HG03097 (cell line): ENCODE measurements at regions not wholly inside any gene's neighbourhood (a gene's known extent, or its start where the extent isn't known, plus 50 kb on each side); places are given as distances from the start of the nearest gene placed in this dataset.
A peak's percentile ranks its signal among the peaks of the same experiment; 100 is the strongest.

ENCODE experiments used
- ATAC-seq: cut with Tn5 transposase; IDR thresholded peaks from one replicate; pipeline ENCODE4 v1.9.1; 2021; ENCODE audit not compliant: unreplicated experiment, low FRiP score

DNA sequence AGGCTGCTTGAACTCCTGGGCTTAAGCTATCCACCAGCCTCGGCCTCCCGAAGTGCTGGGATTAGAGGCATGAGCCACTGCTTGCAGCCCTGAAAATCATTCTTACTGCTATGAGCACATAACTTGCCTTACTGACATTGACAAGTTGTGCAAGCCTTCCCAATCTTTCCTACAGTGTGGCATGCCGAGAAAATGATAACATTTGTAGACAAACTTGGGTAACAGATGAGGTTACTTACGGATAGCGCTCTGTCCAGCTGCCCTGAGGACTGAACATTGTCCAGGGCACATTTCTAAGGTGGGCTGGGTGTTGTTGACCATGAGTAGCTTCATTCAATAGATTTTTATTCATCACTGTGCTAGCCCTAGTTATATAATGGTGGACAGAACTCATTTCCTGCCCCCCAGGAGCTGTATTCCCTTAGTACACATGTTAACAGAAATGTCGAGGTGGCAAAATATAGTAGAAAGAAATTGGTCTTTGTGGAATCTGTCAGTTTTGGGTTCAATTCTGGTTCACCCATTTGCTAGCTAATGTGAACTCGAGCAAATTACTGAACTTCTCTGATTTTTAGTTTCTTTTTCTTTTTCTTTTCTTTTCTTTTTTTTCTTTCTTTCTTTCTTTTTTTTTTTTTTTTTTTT, 118.4 kb upstream of the AKIRIN2 start:
- no peak for ATAC-seq

DNA sequence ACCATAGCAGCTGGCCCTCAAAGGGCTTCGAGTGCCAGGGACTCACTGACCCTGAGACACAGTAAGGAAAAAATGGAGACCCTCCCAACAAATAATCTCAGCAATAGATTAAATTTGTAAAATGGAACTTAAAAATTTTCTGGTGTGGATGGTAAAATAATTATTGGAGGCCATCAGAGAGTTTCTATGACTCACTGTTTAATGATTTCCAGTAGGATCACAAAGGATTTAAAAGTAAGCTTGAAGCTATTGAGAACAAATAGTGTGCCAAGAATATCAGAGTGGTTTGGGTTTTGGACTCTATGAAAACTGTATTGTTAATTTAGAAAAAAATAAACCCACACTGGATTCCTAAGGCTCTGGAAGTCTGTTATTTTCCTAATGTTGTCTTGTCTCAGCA, 115.2 kb upstream of the AKIRIN2 start:
- no peak for ATAC-seq

DNA sequence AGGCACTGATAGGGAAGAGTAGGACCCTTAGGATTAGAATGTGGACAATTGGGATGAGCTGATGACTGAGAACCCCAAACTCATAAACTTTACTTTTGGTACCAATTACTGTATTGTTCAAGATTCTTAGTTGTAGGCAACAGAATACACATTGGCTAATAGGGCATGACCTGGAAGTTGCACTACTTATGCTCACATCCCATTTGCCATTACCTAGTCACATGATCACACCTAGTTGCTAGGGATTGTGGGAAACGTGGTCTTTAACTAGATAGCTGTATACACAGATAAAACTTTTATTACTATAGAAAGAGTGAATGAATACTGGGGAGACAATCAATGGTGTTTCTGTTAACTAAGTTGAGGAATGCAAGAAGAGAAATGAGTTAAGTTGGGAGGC, 113.4 kb upstream of the AKIRIN2 start:
- ATAC-seq, result no peak

DNA sequence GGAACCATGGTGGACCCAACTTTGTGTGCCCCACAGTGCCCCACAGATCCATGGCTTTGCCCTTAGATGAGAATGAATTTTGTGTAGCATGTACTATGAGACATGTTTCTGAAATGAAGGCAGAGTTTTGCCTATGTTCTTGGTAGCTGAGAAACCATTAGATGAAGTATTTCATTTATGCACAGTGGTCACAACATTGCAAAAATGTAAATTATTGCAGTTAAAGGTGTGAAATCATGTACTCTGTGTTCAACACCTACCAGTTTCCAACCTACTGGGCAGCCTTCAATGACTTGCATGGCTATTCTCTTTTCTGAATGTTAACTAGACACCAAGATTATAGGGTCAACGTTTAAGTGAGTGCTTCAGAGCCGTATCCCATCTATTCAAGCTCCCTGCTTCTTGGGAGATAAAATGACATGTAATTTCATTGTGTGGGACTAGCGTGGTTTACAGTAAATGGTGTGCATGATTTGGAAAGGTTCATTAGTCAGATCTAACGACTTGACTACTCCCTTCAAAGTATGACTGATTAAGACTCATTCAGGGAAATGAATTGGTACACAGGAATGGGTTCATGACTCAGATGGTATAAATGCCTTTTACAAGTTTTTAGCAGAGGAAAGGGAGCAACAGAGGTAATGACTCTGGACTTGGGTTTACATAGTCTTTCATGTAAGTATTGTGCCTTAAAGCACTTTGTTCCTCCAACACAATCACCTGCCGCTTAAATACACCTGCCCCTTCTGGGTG, 106.1 kb upstream of the AKIRIN2 start:
- ATAC-seq, result no peak

DNA sequence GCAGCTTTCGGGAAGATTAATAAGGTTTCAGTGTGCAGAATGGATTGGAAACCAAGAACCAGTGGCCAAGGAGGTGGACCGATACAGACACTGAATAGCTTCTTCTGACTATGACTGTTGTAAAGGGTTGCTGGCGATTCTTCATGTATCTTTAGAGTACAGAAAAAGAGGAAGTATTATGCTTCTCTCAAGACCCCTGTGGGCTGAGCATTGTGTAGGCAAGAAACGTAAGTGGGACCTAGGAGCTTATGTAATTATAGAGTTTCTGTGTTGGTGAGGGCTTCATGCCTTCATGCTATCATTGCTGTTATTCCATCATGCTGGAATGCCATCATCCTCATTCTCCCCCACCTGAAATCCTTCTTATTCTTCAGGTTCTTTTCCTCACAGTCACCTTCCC, 105.4 kb upstream of the AKIRIN2 start:
- peak; percentile 54 for ATAC-seq

DNA sequence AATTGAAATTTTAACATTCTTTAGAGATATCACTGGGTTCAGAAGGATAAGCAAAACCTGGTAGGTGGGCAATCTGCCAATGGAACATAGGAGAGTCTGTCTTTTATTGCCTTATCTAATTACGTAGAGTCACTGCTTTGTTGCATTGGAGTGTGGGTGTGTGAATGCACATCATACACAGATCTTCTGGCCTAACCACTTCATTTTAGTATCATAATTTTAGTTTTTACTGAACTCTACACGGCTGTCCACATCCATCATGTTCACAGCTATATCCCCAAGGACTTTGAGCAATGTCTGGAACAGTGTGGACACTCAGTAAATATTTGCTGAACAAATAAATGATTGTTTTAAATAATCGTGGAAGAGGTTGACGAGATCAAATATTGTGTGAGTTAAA, 104.6 kb upstream of the AKIRIN2 start:
- no peak for ATAC-seq

DNA sequence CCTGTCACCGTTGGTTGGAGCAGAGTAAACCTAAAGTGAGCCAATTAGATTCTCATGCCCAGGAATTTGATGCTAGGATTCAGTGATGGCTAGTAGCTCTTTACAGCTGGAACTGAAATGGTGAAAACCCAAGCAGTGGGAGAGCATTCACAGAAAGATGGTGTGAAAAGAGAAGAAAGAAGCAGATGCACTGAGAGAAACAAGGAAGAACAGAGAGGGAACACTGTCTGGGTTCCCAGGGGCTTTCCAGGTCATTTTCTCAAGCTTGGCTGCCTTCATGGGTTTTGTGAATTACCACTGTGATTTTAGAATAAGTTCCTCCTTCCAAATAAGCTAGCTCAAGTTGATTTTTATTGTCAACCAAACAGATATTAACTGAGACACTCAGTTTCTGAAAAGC, 104.1 kb upstream of the AKIRIN2 start:
- no peak for ATAC-seq

DNA sequence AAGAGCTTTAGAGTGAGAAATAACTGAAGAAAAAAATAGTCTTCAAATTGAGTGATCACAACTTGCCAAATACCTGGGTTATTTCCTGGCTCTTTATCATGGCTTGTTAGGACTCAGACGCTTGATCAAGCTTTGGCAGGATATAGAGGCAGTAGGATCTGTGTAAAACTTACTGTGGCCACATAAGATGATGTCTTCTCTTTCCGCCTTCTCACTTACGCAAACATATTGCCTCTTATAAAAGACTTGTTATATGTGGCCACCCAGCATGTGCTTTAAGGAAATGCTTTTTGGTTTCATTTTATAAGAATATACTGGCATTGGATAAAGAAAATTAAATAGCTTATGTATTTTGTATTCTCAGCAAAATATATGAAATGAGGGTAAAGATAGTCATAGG, 101.8 kb upstream of the AKIRIN2 start:
- ATAC-seq, result no peak

DNA sequence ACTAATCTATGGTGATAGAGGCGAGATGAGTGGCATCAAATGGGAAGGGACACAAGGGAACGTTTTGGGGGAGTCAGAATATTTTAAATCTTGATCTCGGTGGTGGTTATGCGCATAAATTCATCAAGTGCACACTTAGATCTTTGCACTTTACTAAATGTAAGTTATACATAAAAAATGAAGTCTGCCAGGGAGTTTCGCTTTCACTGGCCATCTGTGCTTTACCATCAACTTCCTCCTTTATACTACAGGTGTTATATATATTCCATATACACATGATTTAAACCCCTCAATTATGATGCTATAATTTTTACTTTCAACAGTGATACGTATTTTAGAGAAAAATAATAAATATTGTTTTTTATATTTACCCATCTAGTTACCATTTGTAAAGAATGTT, 97.6 kb upstream of the AKIRIN2 start:
- peak; percentile 52 for ATAC-seq

DNA sequence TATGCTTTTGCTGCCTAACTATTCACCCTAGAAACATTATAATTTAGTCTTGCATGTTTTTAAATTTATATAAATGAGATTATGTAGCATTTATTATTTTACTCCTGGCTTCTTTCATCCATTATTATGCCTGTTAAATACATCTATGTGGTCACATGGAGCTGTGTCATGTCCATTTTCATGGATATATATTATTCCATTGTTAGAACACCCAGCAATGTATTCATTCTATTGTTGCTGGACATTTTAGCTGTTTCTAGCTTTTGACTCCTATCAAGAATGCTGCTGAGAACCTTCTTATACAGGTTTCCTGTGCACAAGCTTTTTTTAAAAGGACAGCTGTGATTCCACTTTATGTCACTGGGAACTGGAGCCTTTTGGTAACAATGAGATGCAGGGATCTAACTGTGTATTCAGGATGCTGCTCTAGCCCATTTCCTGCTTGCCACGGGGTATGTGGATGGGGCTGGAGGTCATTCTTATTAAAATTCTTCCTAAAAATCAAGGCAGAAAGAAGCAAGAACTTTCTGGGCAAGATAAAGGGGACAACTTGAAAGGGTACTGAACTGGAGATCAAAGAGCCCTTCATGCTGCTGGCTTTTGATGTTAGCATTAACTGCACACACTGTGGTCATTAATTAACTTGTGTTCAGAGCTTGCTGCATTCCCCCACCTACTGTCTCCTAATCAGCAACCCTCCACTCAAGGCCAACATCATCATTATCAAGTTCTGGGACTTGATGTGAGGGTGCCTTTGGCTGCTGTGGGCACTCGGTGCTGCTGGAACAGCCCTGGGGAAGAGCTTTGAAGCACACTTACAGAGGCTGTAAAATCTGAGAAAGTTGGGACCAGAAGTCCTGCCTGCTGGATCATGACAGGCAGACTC, 96.6 kb upstream of the AKIRIN2 start:
- no peak for ATAC-seq

DNA sequence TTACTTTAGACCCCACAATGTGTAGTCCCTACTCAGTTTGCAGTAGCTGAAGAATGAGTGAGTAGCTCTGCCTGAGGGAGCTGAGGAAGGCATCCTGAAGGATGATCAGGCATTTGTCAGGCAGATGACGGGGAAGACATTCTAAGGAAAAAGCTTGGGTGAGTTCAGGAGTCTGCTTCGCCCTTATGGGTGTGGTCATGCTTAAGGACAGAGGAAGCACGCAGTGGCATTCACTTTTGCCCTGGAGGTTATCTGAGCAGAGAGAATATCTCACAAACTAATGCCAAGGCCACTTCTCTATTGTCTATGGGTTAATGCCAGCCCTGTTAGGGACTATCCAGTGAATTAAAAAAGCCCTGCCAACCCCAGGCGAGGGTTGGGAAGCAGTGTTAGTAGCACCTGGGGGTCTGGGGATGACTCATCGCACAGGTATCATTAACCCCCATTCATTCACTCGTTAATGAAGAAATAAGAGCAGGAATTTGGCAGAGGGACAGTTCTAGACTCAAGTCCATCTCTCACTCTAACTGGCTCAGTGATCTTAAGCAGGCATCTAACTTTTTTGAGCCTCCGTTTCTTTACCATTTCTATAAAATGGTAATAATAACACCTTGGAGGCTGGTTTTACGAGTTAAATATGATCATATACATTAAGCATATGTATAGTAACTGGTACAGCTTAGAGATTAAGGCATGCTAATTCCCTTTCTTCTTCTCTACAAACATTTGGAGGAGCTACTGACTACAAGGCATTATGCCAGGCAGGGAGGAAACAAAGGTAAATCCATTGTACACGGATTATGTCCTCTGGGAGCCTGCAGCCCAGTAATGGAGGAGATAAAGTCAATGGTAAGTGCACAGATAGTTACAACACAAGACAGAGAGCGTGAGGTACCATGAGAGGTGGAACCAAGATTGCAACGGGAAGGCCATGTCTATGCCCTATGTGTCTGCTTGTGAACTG, 93.2 kb upstream of the AKIRIN2 start:
- ATAC-seq, result no peak

DNA sequence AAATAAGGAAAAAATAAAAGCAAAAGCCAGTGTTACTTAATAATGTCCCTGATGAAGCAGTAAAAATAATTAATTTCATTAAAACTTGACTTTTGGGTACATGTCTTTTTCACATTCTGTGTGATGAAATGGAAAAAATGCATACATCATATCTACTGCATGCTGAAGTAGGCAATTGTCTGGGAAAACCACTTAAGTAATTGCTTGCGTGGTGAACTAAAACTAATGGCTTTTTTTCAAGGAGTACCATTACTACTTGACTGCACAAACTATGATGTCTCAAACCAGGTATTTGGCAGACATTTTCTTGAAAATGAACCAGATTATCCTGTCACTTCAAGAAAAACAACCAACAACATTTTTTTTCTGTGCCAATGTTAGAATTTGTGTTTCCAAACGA, 91.3 kb upstream of the AKIRIN2 start:
- no peak for ATAC-seq

DNA sequence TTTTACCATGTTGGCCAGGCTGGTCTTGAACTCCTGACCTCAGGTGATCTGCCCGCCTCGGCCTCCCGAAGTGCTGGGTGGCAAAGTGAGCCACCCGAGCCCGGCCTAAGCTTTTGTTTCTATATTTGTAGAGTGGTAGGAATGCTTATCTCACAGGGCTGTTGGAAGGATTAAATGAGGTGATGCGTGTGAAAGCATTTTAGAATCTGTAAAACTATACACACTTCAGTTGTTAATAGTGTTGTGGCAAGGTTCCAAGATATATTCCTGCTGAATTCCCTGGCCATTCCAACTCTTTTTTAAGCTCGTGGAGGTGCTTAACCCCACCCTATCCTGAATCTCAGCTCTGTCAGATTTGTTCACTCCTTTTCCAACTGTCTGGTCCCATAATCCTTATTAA, 89.9 kb upstream of the AKIRIN2 start:
- ATAC-seq, result no peak

DNA sequence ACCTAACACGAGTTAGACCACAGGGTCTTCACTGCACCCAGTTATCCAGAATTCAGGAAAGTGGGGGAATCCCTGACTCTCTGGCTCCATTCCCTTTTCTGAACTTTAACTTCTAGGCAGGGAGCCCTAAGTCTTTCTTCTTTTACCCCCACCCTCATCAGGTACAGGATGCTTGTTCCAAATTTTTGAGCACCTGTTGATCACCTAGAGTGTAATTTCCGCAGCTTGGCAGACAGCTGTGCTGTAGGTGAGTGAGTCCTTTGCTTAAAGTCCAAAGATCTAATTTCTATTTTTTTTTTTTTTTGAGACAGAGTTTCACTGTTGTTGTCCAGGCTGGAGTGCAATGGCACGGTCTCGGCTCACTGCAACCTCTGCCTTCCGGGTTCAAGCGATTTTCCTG, 89.5 kb upstream of the AKIRIN2 start:
- no peak for ATAC-seq

DNA sequence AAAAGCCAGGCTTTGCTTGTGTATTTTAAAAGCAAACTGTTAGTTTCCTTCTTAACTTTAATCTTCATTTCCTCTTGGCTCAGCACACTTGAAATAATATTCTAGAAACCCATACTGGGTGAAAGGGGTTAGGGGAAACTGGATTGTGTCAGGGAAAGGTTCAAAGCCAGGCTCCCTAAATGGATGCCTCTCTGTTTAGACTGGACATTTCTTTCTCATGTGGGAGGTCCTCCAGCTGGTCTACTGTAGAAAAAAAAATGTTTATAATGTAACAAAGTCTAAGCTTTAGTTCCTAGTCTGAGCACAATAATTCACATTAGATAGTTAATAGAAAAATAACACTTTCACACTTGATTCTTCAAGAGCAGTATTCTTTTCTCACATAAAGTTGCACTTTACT, 89.0 kb upstream of the AKIRIN2 start:
- no peak for ATAC-seq

DNA sequence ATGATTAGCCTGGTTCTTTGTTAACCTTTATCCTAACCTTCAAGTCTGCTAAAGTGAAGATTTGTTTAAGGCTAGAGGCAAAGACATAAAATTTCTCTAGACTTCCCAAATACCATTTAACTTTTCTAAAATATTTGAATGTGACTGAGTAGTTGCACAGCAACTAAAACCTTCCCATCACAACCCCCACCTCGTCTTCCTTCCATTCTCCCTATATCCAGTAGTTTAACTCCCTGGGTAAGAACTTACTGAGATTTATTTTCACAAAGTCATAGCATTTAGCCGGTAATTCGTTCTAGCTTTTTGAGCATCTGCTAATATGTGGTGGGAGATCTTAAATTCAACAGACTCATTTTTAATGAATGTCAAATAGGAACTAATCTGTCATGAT, 87.9 kb upstream of the AKIRIN2 start:
- ATAC-seq, result no peak

DNA sequence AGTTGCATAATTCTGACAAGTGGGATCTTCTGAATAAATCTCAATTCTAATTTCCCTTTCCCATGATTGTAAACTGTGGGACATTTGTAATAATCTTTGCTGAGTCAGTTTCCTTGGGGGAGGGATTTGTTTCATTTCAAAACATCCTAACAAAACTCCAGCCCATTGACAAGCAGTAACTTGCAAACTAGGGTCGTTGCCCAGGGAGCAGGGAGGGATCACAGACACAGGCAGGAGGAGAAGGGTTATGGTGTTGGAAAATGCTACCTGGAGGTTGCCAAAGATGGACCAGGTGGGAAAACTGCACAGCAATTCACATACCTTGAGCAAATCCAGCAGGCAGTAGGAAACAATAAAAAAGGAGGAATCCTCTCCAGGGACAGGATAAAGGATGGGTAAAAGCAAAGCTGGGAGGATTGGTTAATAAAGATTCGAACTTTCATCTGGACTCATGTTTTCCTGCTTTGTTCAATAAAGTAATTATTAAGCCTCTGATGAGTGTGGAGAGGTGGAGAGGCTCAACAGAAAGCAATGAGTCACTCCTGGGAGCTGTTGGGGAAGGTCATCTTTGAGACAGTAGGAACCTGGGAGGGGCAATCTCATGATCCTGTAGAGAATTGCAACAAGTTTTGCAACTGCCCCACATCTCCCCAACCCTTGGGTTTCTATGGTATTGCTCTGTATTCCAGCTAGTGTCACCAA, 87.3 kb upstream of the AKIRIN2 start:
- no peak for ATAC-seq

DNA sequence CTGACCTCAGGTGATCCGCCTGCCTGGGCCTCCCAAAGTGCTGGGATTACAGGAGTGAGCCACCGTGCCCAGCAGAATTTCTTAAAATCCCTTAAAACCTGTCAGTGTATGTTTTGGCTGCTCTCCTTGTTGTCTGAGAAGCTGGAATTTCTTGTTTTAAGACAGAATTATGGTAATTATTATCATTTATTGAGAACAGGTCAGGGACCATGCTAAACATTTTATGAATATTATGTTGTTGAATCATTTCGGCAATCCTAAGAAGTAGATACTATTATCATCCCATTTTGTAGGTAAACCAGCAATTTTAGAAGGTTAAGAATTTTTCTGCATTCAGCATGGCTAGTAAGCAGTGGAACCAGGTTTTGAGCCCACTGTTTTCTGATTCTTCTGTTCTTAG, 86.1 kb upstream of the AKIRIN2 start:
- ATAC-seq, result no peak

DNA sequence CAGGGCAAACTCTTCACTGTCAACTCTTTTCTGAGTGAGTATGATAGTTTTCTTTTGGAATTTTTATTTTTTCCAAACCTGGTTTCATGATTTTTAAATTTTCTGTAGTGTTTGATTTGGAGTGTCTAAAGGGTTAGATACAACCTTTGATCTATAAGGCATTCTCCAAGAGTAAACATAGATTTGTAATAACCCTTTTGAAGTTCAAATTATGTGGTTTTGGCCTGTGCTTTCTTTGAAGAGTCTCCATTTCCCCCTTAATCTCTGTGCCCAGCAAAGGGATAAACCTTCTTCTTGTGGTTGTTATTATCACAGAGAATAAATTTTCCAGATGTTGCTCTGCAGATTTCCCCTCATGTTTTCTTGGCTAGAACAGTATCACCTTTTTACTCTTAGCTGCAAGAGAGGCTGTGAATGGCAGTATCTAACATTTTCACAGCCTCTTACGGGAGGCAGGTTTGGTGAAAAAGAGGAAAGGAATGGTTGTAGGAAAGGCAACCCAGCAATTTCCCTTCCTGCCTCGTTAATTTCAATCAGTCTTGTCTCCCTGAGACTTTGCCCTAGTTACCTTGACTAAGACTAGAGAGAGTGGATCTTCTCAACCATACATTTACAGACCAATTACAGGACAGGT, 83.3 kb upstream of the AKIRIN2 start:
- no peak for ATAC-seq
